ELR (cell line): ENCODE measurements at regions not wholly inside any gene's neighbourhood (a gene's known extent, or its start where the extent isn't known, plus 50 kb on each side); places are given as distances from the start of the nearest gene placed in this dataset.
A peak's percentile ranks its signal among the peaks of the same experiment; 100 is the strongest.
"Not testable (repeated sequence)": the region's sequence is repeated elsewhere in the genome, so short reads cannot be mapped to it uniquely, and the experiment has no call there.

Source experiments
- DNase-seq: peaks from one replicate; pipeline ENCODE4 v3.0.0-alpha.2; 2015; ENCODE audit warnings: low read depth

DNA sequence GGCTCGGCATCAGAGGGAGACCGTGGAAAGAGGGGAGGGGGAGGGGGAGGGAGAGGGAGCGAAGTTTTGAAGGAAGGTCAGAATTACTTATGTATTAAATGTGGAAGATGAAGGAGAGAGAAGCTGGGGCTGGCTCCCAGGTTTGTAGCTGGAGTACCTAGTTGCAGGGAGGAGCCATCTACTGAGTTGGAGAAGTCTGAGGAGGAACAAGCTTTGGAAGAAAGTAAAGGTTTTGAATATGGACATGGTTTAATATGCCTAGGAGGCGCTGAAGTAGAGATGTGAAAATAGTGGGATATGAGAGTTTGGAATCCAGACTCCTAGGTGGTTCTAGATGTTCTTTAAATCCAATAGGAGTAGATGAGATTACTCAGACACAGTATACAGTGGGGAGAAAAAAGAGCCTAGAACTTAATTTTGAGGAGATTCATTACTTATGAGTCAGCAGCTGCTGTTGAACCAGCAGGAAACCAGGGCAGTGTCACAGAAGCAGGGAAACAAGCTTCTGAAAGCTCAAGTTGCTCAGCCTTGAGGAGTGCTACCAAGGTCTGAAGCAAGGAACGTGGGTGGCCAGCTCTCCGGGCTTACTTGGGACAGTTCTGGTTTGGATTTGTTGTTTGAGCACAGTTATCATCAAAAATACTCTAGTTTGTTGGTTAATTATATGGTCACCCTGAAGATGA is 149.3 kb downstream of the UTRN start:
- peak; percentile 91 for DNase-seq

DNA sequence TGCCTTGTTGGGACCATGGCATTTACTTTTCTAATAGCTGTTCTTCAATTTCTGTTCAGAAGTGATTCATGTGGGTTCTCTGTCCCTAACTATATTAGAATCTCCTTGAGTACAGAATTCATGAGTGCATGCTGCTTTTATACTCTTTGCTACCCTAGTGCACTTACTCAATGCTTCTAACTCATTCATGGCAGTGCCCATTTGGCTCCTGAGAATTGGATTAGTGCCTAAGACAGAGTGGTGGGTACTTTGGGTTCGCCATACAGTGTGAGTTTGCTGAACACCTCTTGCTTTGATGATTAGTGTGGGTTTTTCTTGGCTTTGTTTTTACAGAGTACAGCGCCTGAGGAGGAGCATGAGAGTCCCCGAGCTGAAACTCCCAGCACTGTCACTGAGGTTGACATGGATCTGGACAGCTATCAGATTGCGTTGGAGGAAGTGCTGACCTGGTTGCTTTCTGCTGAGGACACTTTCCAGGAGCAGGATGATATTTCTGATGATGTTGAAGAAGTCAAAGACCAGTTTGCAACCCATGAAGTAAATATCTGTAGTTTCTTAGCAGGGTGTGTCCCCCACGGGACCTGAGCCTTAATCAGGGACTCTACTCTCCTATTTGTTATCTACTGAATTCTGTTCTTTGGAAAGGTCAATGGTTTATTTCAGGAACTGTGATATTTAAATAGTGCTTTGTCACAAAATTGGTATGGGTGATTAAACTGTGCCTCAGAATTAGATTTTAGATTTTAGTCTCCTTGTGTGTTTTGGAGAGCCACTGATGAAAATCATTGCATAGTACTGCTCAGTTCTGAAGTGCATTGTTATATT is 150.7 kb downstream of the UTRN start:
- no peak for DNase-seq

- no peak for DNase-seq
Observed at GRCh38 chr6:144437105-144437504, 152.0 kb downstream of the UTRN start.

- no peak for DNase-seq
Observed at GRCh38 chr6:144438103-144438502, 153.0 kb downstream of the UTRN start.

- DNase-seq, result no peak
Observed at GRCh38 chr6:144439016-144439415, 153.9 kb downstream of the UTRN start.

DNA sequence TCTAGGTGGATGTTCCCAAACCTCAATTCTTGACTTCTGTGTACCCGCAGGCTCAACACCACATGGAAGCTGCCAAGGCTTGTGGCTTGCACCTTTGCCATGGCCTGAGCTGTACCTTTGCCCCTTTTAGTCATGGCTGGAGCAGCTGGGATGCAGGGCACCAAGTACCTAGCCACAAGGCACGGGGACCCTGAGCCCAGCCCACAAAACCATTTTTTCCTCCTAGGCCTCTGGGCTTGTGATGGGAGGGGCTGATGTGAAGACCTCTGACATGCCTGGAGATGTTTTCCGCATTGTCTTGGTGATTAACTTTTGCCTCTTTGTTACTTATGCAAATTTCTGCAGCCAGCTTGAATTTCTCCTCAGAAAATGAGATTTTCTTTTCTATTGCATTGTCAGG is 156.7 kb downstream of the UTRN start:
- DNase-seq, result not testable (repeated sequence)

DNA sequence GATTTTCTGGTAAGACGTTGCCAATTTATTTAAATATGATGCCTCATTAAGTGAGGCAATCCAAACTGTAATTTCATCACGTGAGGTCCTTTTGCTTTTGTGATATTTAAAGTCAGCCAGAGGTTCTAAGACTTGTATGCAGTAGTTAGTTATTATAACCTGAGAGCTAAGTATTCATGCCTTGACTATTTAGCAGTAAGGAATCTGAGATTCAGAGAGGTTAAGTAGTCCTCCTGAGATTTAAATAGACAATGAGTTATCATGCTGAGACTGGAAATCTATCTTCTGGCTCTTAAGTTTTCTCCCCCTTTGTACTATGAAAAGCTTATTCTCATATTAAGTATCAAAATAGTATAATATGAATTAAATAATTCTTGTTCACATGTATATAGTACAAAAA is 158.0 kb downstream of the UTRN start:
- no peak for DNase-seq

DNA sequence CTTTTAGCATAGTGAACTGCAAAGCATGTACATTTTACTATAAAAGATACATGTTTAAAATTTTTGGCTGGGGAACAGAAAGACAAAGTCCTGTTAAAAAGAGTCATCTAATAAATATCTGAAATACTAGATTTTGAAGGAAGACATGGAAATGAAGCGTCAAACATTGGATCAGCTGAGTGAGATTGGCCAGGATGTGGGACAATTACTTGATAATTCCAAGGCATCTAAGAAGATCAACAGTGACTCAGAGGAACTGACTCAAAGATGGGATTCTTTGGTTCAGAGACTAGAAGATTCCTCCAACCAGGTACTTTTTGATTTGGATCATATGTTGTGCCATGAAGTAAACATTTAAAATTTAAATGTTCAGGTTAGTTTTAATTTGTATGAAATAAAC is 162.3 kb downstream of the UTRN start:
- DNase-seq, result peak; percentile 84

GRCh38 chr6:144449218-144449617 is 164.1 kb downstream of the UTRN start:
- DNase-seq, result no peak

- DNase-seq, result no peak
Observed at GRCh38 chr6:144449911-144450597, 164.9 kb downstream of the UTRN start.

- no peak for DNase-seq
Observed at GRCh38 chr6:144460327-144461095, 175.4 kb downstream of the UTRN start.

GRCh38 chr6:144462058-144462457 is 176.9 kb downstream of the UTRN start:
- no peak for DNase-seq

DNA sequence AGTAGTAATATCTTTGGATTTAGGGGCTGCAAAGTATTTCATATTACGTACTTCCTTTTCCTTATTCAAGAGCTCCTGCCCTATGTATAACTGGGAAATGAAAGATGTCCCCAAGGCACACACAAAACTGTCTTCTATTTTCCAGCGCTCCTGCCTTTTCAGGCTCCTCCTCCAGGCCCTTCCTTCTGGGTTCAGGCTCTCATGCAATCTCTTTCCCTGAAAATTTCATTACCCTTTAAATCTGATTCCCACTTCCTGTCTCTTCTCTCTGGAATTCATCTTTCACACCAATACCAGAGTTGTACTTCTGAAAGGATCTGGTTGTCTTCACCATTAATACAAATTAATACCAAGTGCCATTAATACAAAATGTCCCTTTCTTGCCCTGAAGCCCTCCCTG is 181.6 kb downstream of the UTRN start:
- no peak for DNase-seq

DNA sequence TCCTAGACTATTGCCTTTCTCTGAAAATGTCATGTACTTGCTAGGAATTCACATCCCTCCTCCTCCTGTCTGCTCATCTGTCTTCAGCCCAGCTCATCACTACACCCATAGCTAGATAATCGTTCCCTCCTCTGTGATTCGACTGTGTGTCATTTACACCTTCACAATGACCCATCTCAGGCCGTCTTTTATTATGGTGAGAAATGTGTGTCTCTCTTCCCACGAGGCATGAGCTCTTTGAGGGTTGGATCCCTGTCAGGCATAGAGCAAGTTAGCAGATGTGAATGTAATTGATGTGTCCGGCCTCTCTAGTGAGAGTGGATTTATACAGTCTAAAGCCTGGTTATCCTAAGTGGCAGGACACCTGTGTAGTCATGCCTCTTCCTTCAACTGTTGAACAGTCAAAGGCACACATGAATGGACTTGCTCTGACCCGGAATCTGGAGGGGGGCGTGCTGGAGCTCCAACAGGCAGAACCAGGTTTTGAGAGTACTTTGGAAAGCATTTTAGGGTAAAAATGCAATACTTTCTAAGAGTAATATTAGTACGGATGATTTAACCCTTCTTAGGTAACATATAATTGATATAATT is 182.1 kb downstream of the UTRN start:
- no peak for DNase-seq

GRCh38 chr6:144467921-144468320 is 182.8 kb downstream of the UTRN start:
- DNase-seq, result no peak

- DNase-seq, result no peak
Observed at GRCh38 chr6:144468709-144469108, 183.6 kb downstream of the UTRN start.

- DNase-seq, result no peak
Observed at GRCh38 chr6:144469144-144469575, 184.0 kb downstream of the UTRN start.

GRCh38 chr6:144470201-144470600 is 185.1 kb downstream of the UTRN start:
- not testable (repeated sequence) for DNase-seq

GRCh38 chr6:144471986-144472385 is 186.9 kb downstream of the UTRN start:
- DNase-seq, result no peak

DNA sequence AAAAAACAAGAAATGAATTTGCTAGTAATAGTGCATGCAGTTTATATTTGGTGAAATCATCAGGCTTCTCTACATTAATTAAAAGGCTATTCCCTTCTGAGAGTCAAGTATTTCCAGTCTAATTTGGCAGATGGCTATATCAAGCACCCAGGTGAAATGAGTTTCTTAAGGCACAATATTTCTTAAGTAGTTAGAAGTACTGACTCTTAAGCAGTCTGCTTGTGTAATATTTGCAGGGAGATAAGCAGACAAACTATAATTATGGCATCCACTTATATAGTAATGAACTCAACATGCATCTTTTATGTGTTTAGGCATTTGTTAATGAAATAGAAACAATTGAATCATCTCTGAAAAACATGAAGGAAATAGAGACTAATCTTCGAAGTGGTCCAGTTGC is 189.2 kb downstream of the UTRN start:
- no peak for DNase-seq

- no peak for DNase-seq
Observed at GRCh38 chr6:144474904-144475303, 189.8 kb downstream of the UTRN start.

- no peak for DNase-seq
Observed at GRCh38 chr6:144475411-144475810, 190.3 kb downstream of the UTRN start.
